ENCODE measurements at regions not wholly inside any gene's neighbourhood (a gene's known extent, or its start where the extent isn't known, plus 50 kb on each side); places are given as distances from the start of the nearest gene placed in this dataset.
"Not testable (repeated sequence)": the region's sequence is repeated elsewhere in the genome, so short reads cannot be mapped to it uniquely, and the experiment has no call there.

DNA sequence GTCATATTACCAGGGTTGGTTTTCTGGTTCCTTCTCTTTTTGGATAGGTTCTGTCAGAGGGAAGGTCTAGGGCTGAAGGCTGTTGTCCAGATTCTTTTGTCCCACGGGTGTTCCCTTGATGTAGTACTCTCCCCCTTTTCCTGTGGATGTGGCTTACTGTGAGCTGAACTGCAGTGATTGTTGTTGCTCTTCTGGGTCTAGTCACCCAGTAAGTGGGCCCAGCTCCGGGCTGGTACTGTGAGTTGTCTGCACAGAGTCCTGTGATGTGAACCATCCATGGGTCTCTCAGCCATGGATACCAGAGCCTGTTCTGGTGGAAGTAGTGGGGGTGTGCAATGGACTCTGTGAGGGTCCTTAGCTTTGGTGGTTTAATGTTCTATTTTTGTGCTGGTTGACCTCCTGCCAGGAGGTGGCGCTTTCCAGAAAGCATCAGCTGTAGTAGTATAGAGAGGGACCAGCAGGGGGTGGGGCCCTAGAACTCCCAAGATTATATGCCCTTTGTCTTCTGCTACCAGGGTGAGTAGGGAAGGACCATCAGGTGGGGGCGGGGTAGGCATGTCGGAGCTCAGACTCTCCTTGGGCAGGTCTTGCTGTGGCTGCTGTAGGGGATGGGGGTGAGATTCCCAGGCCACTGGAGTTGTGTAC is 99.4 kb upstream of the CHST15 start:
- CTCF ChIA-PET: interaction anchor here (0.6 to 2.7 kb wide), 18 partner anchors 8 to 211 kb away, joined by 3 to 12 read pairs (median 4); no protein-coding TSS in a partner anchor
- H3K4me1 ChIP-seq (ENCODE audit: control insufficient read depth, insufficient read depth, low read length); H3K27me3 ChIP-seq (replicated peaks in 1 of 2; ENCODE audit: control insufficient read depth in 2 of 2, insufficient read depth in 2 of 2, low read length in 1 of 2); FAIRE-seq; POLR2A ChIA-PET; BruUV-seq (replicated peaks); DNase-seq (ENCODE audit: low read depth, low spot score); H3K4me3 ChIP-seq; H3K4me2 ChIP-seq (ENCODE audit: control insufficient read depth, insufficient read depth); H3K79me2 ChIP-seq (ENCODE audit: control insufficient read depth, insufficient read depth, low read length); H2AFZ ChIP-seq (ENCODE audit: control insufficient read depth, low read depth, low read length); H4K20me1 ChIP-seq (ENCODE audit: control insufficient read depth, insufficient read depth); H3K27ac ChIP-seq (ENCODE audit: control insufficient read depth, insufficient read depth); H3K9me3 ChIP-seq (replicated peaks; ENCODE audit: control insufficient read depth, insufficient read depth, low read length); H3K9ac ChIP-seq (ENCODE audit: control insufficient read depth, insufficient read depth, low read length); intact Hi-C loops (cut with micrococcal nuclease; ENCODE audit: unreplicated experiment); ATAC-seq; in situ Hi-C loops (cut with MboI); H3K36me3 ChIP-seq (ENCODE audit: control insufficient read depth in 2 of 2, insufficient read depth in 2 of 2, low read length in 1 of 2): not testable (repeated sequence)
- TF ChIP-seq GATAD2B (conservative IDR thresholded peaks at IDR 0.05; ENCODE audit: low read depth) (0 out of 2 replicates have a peak, but pooled peaks have one; percentile 37), RAD21 (IDR thresholded peaks at IDR 0.05; ENCODE audit: insufficient read depth, low read depth, low read length) (peak; percentile 28)
- TF ChIP-seq, protein P1, sequence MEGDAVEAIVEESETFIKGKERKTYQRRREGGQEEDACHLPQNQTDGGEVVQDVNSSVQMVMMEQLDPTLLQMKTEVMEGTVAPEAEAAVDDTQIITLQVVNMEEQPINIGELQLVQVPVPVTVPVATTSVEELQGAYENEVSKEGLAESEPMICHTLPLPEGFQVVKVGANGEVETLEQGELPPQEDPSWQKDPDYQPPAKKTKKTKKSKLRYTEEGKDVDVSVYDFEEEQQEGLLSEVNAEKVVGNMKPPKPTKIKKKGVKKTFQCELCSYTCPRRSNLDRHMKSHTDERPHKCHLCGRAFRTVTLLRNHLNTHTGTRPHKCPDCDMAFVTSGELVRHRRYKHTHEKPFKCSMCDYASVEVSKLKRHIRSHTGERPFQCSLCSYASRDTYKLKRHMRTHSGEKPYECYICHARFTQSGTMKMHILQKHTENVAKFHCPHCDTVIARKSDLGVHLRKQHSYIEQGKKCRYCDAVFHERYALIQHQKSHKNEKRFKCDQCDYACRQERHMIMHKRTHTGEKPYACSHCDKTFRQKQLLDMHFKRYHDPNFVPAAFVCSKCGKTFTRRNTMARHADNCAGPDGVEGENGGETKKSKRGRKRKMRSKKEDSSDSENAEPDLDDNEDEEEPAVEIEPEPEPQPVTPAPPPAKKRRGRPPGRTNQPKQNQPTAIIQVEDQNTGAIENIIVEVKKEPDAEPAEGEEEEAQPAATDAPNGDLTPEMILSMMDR (IDR thresholded peaks at IDR 0.05 in 2 of 3, conservative IDR thresholded peaks at IDR 0.05 in 1 of 3; ENCODE audit: control insufficient read depth in 2 of 3, extremely low read depth in 1 of 3, insufficient read depth in 1 of 3, low read depth in 3 of 3, low read length in 3 of 3): peak in 1 of 3 experiments; percentile 26; a peak in 2 of 6 replicates
- SMC1A ChIA-PET (ENCODE audit: uncharacterized antibody, unreplicated experiment): interaction anchor here (0.8 to 2.5 kb wide), 15 partner anchors 8 to 211 kb away, joined by 3 to 11 read pairs (median 4); no protein-coding TSS in a partner anchor
- RAD21 ChIA-PET (ENCODE audit: unreplicated experiment): interaction anchor here (0.6 to 1.8 kb wide), 6 partner anchors 28 to 198 kb away, joined by 3 to 7 read pairs (median 5); no protein-coding TSS in a partner anchor
- WGBS (ENCODE audit: insufficient coverage, insufficient replicate concordance, low lambda C conversion rate, missing lambda C conversion rate): 63% methylated on average over 5 of the region's 5 CpGs

DNA sequence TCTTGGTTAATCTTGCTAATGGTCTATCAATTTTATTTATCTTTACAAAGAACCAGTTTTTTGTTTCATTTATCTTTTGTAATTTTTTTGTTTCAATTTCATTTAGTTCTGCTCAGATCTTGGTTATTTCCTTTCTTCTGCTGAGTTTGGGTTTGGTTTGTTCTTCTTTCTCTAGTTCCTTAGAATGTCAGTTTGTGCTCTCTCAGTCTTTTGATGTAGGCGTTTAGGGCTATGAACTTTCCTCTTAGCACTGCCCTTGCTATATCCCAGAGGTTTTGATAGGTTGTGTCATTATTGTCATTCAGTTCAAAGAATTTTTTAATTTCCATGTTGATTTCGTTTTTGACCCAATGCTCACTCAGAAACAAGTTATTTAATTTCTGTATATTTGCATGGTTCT is 97.1 kb upstream of the CHST15 start:
- intact Hi-C loops (cut with micrococcal nuclease; ENCODE audit: unreplicated experiment); RAD21 ChIA-PET (ENCODE audit: unreplicated experiment); H3K79me2 ChIP-seq (ENCODE audit: control insufficient read depth, insufficient read depth, low read length); H4K20me1 ChIP-seq (ENCODE audit: control insufficient read depth, insufficient read depth); H3K4me1 ChIP-seq (ENCODE audit: control insufficient read depth, insufficient read depth, low read length); in situ Hi-C loops (cut with MboI); FAIRE-seq; H3K4me2 ChIP-seq (ENCODE audit: control insufficient read depth, insufficient read depth); H2AFZ ChIP-seq (ENCODE audit: control insufficient read depth, low read depth, low read length); CTCF ChIA-PET; POLR2A ChIA-PET; BruUV-seq (replicated peaks); ATAC-seq; H3K36me3 ChIP-seq (ENCODE audit: control insufficient read depth in 2 of 2, insufficient read depth in 2 of 2, low read length in 1 of 2); DNase-seq (ENCODE audit: low read depth, low spot score); H3K27me3 ChIP-seq (replicated peaks in 1 of 2; ENCODE audit: control insufficient read depth in 2 of 2, insufficient read depth in 2 of 2, low read length in 1 of 2); H3K27ac ChIP-seq (ENCODE audit: control insufficient read depth, insufficient read depth); H3K9me3 ChIP-seq (replicated peaks; ENCODE audit: control insufficient read depth, insufficient read depth, low read length); H3K4me3 ChIP-seq; H3K9ac ChIP-seq (ENCODE audit: control insufficient read depth, insufficient read depth, low read length): not testable (repeated sequence)
- 0 out of 2 replicates have a peak, but pooled peaks have one; percentile 30 for TF ChIP-seq BMI1 (IDR thresholded peaks at IDR 0.05; ENCODE audit: borderline replicate concordance)
- WGBS (ENCODE audit: insufficient coverage, insufficient replicate concordance, low lambda C conversion rate, missing lambda C conversion rate): 26% methylated on average over 2 of the region's 2 CpGs
- SMC1A ChIA-PET (ENCODE audit: uncharacterized antibody, unreplicated experiment): interaction anchor here (1.4 kb wide), 1 partner anchor 31 kb away, joined by 3 read pairs; no protein-coding TSS in a partner anchor

Measured in GM12878 (cell line).